ENCODE measurements at regions not wholly inside any gene's neighbourhood (a gene's known extent, or its start where the extent isn't known, plus 50 kb on each side); places are given as distances from the start of the nearest gene placed in this dataset.

DNA sequence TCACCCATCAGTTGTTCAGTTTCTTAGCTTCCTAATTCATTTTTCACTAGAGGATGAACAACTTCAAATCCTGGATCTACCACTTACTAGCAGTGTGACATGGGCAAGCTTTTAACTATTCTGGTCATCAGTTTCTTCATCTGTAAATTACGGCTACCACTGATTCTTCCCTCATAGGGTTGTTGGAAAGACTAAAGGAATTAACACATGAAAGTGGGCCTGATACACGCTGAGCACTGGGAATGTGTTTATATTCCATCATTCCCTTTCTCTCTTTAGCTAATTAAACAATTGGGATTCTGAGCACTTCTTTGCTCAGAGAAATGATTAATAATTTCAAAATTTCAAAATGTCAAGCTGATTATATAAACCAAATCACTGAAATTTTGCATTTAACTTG, 862.3 kb upstream of the GCFC2 start:
- no peak for FAIRE-seq

GRCh38 chr2:76569819-76570218, 859.1 kb upstream of the GCFC2 start:
- no peak for FAIRE-seq

DNA sequence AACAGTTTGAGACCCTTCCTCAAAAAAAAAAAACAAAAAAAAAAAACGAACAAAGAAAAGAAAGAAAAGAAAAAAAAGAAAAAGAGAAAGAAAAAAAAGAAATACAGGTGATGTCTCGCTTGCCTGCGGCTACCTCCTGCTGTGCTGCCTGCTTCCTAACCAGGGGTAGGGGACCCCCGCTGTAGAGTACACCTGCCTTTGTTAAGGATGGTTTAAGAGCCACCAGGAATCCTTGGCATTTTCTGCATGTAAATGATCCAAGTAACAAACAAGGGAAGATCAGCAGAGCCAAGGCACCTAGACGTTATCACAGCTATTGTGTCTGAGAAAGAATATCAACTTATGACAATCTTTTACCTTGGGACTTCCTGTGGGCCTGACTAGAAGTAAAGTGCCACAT, 856.8 kb upstream of the GCFC2 start:
- no peak for FAIRE-seq

GRCh38 chr2:76564734-76565133, 854.0 kb upstream of the GCFC2 start:
- no peak for FAIRE-seq

DNA sequence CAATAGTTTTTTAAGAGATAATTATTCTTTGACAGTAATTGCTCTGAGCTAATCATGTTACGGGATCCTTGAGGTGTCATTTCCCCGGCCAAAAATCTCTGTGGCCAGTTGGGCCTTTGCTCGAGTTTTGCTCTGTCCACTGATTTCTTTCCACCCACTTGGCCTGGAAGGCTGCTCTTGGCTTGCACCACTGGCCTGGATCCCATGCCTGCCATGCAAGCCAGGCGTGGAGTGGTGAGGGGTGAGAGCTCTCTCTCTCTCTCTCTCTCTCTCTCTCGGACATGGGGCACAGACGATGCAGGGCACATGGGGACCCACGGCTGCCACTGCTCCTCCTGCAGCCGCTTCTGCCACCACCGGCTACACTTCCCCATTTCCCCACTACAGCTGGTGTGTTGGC, 853.0 kb upstream of the GCFC2 start:
- FAIRE-seq = no peak

- no peak for FAIRE-seq
These were observed 847.4 kb upstream of the GCFC2 start for GRCh38 chr2:76558157-76558556.

- FAIRE-seq = no peak
These were observed 845.3 kb upstream of the GCFC2 start for GRCh38 chr2:76556018-76556417.

DNA sequence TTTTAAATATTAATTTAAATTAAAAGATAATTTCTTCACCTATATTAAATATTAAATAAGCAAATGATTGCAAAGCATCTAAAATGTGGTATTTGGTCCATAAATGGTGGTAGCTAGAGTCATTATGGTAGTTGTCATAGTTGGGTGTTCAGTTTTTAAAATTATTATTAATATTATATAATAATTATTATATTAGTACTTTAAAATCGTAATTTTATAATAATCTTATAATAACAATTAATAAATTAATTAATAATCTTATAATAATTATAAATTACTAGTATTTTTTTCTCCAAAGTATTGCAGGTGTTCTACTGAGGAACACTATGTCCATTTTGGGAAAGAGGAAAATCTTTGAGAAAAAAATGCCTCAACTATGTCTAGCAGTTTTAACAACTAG, 835.5 kb upstream of the GCFC2 start:
- no peak for FAIRE-seq

DNA sequence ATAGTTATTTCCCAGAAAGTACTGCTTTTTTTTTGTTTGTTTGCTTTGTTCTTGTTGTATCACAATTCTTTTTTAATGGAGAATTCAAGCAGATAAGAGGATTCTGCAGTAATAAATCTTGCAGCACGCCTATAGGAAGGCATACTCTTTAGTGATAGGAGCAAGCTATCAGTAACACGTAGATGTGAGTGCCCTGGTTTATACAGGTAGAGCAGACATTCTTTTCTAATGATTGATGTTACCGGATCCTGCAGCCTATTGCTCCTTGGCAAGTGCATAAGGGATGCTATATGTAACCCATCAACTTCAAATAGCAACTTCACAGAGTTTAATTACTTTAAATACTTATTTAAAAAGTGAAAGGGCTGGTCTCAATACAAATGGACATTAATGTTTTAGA, 834.2 kb upstream of the GCFC2 start:
- FAIRE-seq = no peak

- FAIRE-seq = no peak
These were observed 806.8 kb upstream of the GCFC2 start for GRCh38 chr2:76517574-76517909.

DNA sequence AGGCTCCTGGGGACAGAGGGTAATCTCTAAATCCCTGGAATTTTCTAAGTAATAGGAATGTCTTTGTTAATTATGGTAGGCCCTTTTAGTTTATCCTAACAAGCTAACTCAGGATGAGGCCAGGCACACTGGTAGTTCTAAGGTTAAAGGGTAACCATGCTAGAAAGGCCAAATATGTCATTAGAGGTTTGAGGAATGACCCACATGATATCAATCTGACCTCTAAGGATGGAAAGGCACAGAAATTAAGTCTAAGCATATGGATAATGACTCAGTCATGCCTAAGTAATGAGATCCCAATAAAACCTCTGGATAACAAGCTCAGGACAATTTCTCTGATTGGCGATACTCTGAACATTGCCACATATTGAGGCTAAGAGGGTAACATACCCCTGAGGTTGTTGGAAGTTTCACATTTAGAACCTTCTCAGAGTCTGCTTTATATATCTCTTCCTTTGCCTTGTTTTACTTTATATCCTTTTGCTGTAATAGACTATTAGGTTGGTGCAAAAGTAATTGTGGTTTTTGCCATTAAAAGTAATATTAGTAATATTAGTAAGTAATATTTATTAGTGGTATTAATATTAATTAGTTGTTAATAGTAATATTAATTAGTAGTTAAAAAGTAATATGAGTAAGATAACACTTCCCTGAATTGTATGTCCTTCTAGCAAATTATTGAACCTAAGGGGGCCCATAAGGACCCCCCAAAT, 806.3 kb upstream of the GCFC2 start:
- FAIRE-seq = no peak

DNA sequence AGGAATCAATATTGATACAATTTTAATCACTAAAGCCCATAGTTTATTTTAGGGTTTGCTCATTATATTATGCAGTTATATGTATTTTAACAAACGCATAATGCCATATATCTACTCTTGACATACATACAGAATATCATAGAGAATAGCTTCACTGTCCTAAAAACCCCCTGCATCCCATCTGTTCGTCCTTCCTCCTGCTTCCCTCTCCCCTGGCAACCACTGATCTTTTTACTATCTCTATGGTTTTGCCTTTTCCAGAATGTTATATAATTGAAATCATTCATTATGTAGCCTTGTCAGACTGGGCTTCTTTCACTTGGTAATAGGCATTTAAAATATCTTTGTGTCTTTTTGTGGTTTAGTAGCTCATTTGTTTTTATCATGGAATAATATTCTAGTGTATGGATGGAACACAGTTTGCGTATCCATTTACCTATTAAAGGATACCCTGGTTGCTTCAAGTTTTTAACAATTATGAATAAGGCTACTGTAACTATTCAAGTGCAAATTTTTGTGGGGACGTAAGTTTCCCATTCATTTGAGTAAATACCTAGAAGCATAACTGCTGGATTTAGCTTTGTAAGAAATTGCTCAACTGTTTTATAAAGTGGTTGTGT, 801.6 kb upstream of the GCFC2 start:
- FAIRE-seq = no peak

- no peak for FAIRE-seq
These were observed 795.8 kb upstream of the GCFC2 start for GRCh38 chr2:76506538-76506937.

DNA sequence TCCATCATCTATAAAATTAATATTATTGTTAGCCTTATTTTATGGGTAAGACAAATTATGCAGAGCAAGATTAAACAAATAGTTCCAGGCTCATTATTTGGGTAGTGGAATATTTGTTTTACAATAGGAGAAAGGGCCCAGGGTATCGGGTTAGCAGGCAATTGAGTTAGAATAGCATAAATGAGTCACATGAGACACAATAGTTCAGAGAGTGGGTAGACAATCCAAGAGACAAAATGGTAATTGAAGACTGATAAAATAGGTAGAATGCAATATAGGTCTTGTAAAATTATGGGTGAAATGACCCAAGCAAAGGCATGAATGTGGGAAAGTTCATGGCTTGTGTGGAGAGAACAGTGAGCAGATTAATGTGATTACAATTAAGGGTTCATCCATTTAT, 790.9 kb upstream of the GCFC2 start:
- no peak for FAIRE-seq

GRCh38 chr2:76498360-76498759, 787.6 kb upstream of the GCFC2 start:
- FAIRE-seq = no peak

GRCh38 chr2:76491503-76491902, 780.8 kb upstream of the GCFC2 start:
- no peak for FAIRE-seq

DNA sequence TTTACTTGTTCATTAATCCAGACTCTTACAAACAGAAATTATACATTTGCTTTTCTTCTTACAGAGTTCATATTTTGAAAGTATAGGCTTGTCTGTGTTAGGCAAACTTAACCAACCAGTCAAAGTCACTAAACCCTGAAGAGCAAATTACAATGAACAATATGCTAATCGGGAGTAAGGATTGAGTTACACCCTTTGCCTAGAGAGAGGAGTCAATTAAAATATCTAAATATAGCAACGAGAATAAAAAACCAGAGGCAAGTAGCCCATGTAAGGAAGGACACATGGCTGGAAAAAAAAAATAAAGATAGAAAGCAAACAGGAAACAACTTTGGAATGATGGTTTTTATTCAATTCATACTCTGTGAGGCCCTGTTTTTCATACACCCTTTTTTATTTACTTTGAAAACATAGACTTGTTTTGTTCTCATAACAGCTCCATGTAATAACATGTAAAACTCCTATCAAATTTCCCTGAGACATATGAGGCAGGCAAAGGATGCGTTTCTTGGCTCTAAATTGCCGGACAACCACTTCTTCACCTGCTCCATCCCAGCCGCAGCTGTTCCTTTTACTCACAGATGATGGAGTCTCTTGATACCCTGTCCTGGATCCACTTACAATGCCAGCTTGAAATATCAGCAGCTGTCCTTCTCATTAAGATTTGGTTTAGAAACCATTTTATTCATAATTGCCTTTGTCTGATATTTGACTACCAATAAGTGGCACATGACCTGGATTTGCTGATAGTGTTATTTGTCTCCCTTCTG, 767.7 kb upstream of the GCFC2 start:
- FAIRE-seq = no peak

- FAIRE-seq = no peak
These were observed 762.2 kb upstream of the GCFC2 start for GRCh38 chr2:76472946-76473345.

GRCh38 chr2:76469066-76469465, 758.4 kb upstream of the GCFC2 start:
- no peak for FAIRE-seq

DNA sequence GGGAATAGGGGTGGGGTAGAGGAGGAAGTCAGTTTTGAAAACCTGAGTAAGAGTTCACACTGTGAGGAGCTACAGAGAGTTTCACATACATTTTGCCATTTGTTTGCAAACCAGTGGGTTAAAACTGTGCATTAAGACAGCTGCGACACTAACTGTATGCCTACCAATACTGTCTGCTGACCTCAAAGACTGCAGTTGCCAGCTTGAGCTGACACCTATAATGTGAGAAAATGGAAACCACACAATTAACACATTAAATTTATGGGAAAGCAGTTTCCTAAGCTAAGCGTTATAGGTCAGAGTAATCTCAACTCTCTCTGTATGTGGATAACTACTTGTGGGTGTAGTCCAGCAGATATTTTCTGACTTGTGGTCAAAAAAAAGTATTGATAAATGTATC, 756.6 kb upstream of the GCFC2 start:
- FAIRE-seq = no peak

DNA sequence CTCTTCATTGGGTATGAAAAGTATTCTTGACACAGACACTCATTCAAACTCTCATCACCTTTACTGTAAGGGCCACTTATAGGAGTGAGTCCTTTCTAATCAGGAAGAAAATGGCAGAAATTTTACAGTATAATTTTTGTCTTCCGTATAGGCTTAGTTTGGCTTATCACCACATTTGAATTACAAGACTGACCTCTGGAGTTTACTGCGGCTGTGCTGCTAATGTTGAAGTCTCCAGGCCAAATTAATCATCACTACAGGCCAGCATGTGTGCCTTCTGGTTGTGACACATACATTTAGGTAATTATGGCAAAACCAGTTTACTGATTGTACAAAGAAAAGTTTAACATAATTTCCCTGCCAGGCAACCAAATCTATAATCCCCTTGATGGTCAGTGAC, 753.6 kb upstream of the GCFC2 start:
- FAIRE-seq = no peak

DNA sequence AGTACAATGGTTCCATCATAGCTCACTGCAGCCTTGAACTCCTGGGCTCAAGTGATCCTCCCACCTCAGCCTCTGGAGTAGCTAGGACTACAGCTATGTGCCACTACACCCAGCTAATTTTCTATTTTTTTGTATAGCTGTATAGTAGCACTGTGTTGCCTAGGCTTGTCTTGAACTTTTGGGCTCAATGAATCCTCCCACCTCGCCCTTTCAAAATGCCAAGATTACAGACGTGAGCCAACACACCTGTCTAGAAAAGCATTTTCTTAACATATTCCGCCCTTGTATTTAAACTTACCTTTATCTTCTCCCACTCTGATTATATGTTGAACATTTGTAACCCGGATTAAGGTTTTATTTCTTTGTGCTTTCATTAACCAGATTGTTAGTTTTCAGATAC, 750.7 kb upstream of the GCFC2 start:
- FAIRE-seq = no peak

GRCh38 chr2:76455910-76456309, 745.2 kb upstream of the GCFC2 start:
- no peak for FAIRE-seq

DNA sequence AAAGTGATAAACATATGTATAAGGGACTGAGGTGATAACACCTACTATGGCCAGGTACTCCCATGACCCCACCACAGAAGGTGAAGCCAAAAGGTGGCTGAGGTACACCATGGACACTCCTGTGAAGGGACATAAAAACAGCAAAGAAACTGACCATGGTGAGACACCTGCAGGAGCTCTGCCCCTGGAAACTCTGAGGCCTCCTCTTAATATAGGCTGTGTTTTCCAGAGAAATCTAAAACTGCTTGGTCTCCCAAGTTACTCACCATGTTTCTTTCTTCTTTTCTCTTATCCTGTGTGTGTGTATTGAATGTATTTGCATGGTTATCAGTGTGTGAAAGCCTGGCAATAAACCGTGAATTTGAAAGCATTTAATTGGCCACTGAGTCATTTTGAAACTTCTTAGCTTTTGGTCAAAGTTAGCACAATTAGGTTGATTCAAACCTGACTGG, 739.3 kb upstream of the GCFC2 start:
- no peak for FAIRE-seq
